ENCODE measurements at regions not wholly inside any gene's neighbourhood (a gene's known extent, or its start where the extent isn't known, plus 50 kb on each side); places are given as distances from the start of the nearest gene placed in this dataset.

DNA sequence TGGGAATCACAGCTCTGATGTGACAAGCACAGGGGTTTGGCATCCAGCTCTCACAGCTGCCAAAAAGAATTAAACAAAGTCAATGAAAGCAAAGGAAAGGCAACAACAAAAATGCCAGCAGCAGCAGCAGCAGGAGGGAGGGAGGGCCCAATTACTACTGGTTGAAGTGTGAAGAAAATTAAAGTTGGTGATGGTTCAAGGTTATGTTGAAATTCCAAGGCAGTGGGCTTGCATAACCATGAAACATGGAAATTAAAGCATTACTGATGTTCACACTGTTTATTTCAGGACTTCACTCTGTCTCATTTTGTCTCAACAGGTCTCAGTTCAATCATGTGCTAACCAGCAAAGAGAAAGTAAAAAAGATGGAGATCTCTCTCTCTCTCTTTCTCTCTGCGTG is 220.3 kb upstream of the LYPLAL1 start:
- TF ChIP-seq, protein P1, sequence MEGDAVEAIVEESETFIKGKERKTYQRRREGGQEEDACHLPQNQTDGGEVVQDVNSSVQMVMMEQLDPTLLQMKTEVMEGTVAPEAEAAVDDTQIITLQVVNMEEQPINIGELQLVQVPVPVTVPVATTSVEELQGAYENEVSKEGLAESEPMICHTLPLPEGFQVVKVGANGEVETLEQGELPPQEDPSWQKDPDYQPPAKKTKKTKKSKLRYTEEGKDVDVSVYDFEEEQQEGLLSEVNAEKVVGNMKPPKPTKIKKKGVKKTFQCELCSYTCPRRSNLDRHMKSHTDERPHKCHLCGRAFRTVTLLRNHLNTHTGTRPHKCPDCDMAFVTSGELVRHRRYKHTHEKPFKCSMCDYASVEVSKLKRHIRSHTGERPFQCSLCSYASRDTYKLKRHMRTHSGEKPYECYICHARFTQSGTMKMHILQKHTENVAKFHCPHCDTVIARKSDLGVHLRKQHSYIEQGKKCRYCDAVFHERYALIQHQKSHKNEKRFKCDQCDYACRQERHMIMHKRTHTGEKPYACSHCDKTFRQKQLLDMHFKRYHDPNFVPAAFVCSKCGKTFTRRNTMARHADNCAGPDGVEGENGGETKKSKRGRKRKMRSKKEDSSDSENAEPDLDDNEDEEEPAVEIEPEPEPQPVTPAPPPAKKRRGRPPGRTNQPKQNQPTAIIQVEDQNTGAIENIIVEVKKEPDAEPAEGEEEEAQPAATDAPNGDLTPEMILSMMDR (IDR thresholded peaks at IDR 0.05; ENCODE audit: low read length): no peak
- no peak for TF ChIP-seq EZH2phosphoT487 (IDR thresholded peaks at IDR 0.05; ENCODE audit: low read length)

Measured in MM.1S (cell line).